DND-41 (cell line): ENCODE measurements at regions not wholly inside any gene's neighbourhood (a gene's known extent, or its start where the extent isn't known, plus 50 kb on each side); places are given as distances from the start of the nearest gene placed in this dataset.

Experiments used
- ATAC-seq: fragments of 200-7000 bp; cut with Tn5 transposase; 3 replicates; pipeline ENCODE4 v1.9.1; 2021; ENCODE audit warnings: low read depth; ENCODE audit not compliant: insufficient read depth
- DNase-seq: peaks from one replicate; pipeline ENCODE4 v3.0.0-alpha.2; 2020
- H2AFZ ChIP-seq: 2 replicates; pipeline ENCODE4 v1.6.0; 2012; ENCODE audit warnings: low read depth, low read length
- H3K27ac ChIP-seq: 2 replicates; pipeline ENCODE4 v1.5.1; 2012; ENCODE audit warnings: low read length, inconsistent platforms
- H3K27me3 ChIP-seq: fragments of 200-600 bp; sonication (generic); 2 replicates; pipeline ENCODE4 v1.6.0; 2012; ENCODE audit warnings: low read length, mild to moderate bottlenecking, inconsistent platforms; ENCODE audit not compliant: insufficient read depth, poor library complexity
- H3K36me3 ChIP-seq: 2 replicates; pipeline ENCODE4 v1.5.1; 2012; ENCODE audit warnings: low read length, inconsistent platforms; ENCODE audit not compliant: insufficient read depth
- H3K4me1 ChIP-seq: 2 replicates; pipeline ENCODE4 v1.5.1; 2012; ENCODE audit warnings: mild to moderate bottlenecking, low read length; ENCODE audit not compliant: insufficient read depth
- H3K4me2 ChIP-seq: 2 replicates; pipeline ENCODE4 v1.6.0; 2012; ENCODE audit warnings: mild to moderate bottlenecking, moderate library complexity, low read length, inconsistent platforms; ENCODE audit not compliant: insufficient read depth
- H3K4me3 ChIP-seq, 2 experiments: fragments of 200-600 bp in 1 of 2; shearing (Covaris generic) in 1 of 2; 2 replicates each; pipeline ENCODE4 v1.5.1; 2012 to 2016; ENCODE audit warnings: inconsistent platforms in 2 of 2, low read length in 2 of 2, mild to moderate bottlenecking in 2 of 2, low read depth in 1 of 2, moderate library complexity in 1 of 2
- H3K79me2 ChIP-seq: 2 replicates; pipeline ENCODE4 v1.6.0; 2012; ENCODE audit warnings: low read length, inconsistent platforms; ENCODE audit not compliant: insufficient read depth
- H3K9ac ChIP-seq: 2 replicates; pipeline ENCODE4 v1.6.0; 2012; ENCODE audit warnings: low read depth, mild to moderate bottlenecking, inconsistent platforms, low read length, moderate library complexity
- H3K9me3 ChIP-seq: 2 replicates; pipeline ENCODE4 v1.5.1; 2012; ENCODE audit warnings: low read length, moderate library complexity, mild to moderate bottlenecking, inconsistent platforms; ENCODE audit not compliant: insufficient read depth, severe bottlenecking
- H4K20me1 ChIP-seq: 2 replicates; pipeline ENCODE4 v1.6.0; 2012; ENCODE audit warnings: low read length; ENCODE audit not compliant: insufficient read depth
- CTCF ChIP-seq: IDR thresholded peaks from 2 replicates; pipeline ENCODE4 v1.5.1; 2012; ENCODE audit warnings: borderline replicate concordance, low read length, moderate library complexity, mild to moderate bottlenecking; ENCODE audit not compliant: poor library complexity, severe bottlenecking; ENCODE audit errors: extremely low read depth
- EZH2 ChIP-seq: IDR thresholded peaks from 3 replicates; pipeline ENCODE4 v1.6.1; 2012; ENCODE audit warnings: borderline replicate concordance, low read depth, mild to moderate bottlenecking, moderate library complexity, low read length, inconsistent platforms; ENCODE audit not compliant: severe bottlenecking

GRCh38 chr22:47858773-47859306 lies 1096.4 kb downstream of the TBC1D22A start:
- no peak for ATAC-seq
- Histone ChIP-seq H3K27ac (no peak overlapping the region), H3K27me3 (no peaks in the 10 kb centered on the region), H3K4me1 (no peaks in the 10 kb centered on the region), H3K4me2 (no peak overlapping the region), H3K9ac (no peak overlapping the region), H3K4me3 (no peak overlapping the region), H4K20me1 (no peaks in the 10 kb centered on the region), H3K36me3 (no peaks in the 10 kb centered on the region), H3K79me2 (no peaks in the 10 kb centered on the region), H3K9me3 (no peaks in the 10 kb centered on the region), H2AFZ (no peak overlapping the region)
- TF ChIP-seq EZH2 (no peak), CTCF (no peak)
- no peak for DNase-seq

- no peaks in the 10 kb centered on the region for H4K20me1 ChIP-seq
- H3K27ac ChIP-seq, result no peak overlapping the region
- no peak for TF ChIP-seq CTCF
- no peaks in the 10 kb centered on the region for H3K79me2 ChIP-seq
- H3K36me3 ChIP-seq, result no peaks in the 10 kb centered on the region
- H3K9me3 ChIP-seq, result no peaks in the 10 kb centered on the region
- no peaks in the 10 kb centered on the region for H3K4me1 ChIP-seq
- H3K4me2 ChIP-seq, result no peak overlapping the region
- no peak for DNase-seq
- no peaks in the 10 kb centered on the region for H3K27me3 ChIP-seq
- no peak for ATAC-seq
- H3K4me3 ChIP-seq, result no peak overlapping the region
- no peak overlapping the region for H2AFZ ChIP-seq
- no peak overlapping the region for H3K9ac ChIP-seq
Measured at GRCh38 chr22:47854680-47855079, 1092.2 kb downstream of the TBC1D22A start.

GRCh38 chr22:47854251-47854650 lies 1091.8 kb downstream of the TBC1D22A start:
- H3K27ac ChIP-seq, result no peak overlapping the region
- ATAC-seq (no peak), DNase-seq (no peak)
- no peaks in the 10 kb centered on the region for H3K9me3 ChIP-seq
- no peaks in the 10 kb centered on the region for H3K4me1 ChIP-seq
- H3K36me3 ChIP-seq, result no peaks in the 10 kb centered on the region
- H3K4me2 ChIP-seq, result no peak overlapping the region
- H3K79me2 ChIP-seq, result no peaks in the 10 kb centered on the region
- no peak for TF ChIP-seq EZH2
- no peak for TF ChIP-seq CTCF
- H3K9ac ChIP-seq, result no peak overlapping the region
- H2AFZ ChIP-seq, result no peak overlapping the region
- no peaks in the 10 kb centered on the region for H3K27me3 ChIP-seq
- H4K20me1 ChIP-seq, result no peaks in the 10 kb centered on the region
- no peak overlapping the region for H3K4me3 ChIP-seq

DNA sequence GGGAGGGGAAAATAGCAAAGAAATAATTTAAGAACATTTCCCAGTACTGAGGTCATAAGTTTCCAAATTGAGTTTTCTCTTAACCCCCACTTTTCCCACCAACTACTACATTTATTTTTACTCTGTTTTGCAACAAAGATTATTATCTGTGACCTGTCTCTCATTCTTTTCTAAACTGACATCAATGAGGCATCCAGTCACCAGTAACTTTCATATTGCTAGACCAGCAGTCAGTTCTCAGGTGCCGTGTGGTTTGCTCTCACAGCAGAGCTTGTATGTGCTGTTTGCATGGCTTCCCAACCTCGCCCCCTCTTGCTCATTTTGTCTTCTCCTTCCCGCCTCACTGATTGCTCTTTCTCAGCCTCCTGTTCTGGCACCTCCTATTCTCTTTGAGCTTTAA lies 1091.3 kb downstream of the TBC1D22A start:
- H3K4me1 ChIP-seq, result no peaks in the 10 kb centered on the region

More for the DNA sequence above, 1091.3 kb downstream of the TBC1D22A start:
- Histone ChIP-seq H3K9ac (no peak overlapping the region), H3K9me3 (no peaks in the 10 kb centered on the region), H3K79me2 (no peaks in the 10 kb centered on the region), H3K27me3 (no peaks in the 10 kb centered on the region), H3K4me3 (no peak overlapping the region), H3K4me2 (no peak overlapping the region), H3K36me3 (no peaks in the 10 kb centered on the region), H4K20me1 (no peaks in the 10 kb centered on the region), H3K27ac (no peak overlapping the region), H2AFZ (no peak overlapping the region)
- TF ChIP-seq EZH2 (no peak), CTCF (no peak)
- ATAC-seq, result no peak
- DNase-seq, result no peak
